ENCODE measurements at regions not wholly inside any gene's neighbourhood (a gene's known extent, or its start where the extent isn't known, plus 50 kb on each side); places are given as distances from the start of the nearest gene placed in this dataset.

DNA sequence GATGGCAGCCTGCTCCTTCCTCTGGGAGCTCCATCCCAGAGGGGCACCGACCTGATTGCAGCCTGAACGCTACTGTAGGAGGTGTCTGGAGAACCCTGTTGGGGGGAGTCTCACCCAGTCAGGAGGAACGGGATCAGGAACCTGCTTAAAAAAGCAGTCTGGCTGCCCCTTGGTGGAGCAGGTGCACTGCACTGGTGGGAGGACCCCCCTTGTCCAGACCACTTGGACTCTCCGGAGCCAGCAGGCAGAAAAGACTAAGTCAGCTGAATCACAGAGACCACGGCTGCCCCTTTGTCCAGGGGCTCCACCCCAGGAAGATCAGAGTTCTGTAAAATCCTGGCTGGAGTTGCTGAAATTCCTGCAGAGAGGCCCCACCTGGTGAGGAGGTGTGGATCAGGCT, 67.3 kb upstream of the MAGEB18 start:
- no peak for DNase-seq

DNA sequence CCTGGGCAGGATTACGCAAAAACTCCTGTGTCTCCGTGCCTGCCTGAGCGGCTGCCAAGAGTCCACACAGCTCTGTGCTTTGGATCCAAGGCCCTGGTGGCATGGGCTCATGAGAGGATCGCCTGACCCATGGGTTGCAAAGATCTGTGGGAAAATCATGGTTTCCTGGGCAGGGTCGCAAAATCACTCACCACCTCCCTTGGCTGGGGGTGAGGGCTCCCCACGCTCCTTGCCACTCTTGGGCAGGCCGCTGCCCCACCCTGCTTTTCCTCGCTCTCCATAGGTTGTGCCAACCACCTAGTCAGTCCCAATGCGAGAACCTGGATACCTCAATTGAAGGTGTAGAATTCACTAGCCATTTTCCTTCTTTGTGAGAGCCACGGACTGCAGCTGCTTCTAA, 66.5 kb upstream of the MAGEB18 start:
- no peak for DNase-seq

DNA sequence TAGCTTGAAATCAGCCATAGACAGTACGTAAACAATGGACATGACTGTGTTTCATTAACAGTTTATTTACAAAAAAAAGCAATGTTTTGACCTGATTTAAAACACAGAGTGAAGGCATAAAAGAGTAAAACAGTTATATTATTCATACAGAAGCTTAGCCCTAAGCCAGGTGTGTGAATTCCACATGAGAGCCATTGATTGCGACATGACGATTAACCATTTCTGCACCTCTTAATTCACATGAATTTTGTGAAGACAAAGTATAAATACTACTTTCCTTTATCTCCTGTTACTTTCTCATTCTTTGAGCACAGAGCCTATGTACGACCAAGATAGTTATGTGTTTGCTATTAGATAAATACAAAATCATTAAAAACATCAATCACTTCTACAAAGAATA, 55.0 kb upstream of the MAGEB18 start:
- DNase-seq, result no peak
